Neuronal stem cell (in vitro differentiated cells): ENCODE measurements at regions not wholly inside any gene's neighbourhood (a gene's known extent, or its start where the extent isn't known, plus 50 kb on each side); places are given as distances from the start of the nearest gene placed in this dataset.

ENCODE experiments used
- DNase-seq: peaks from one replicate; pipeline ENCODE4 v3.0.0-alpha.2; 2013; ENCODE audit warnings: low spot score
- H2AFZ ChIP-seq: one replicate; pipeline ENCODE4 v1.6.1; 2013; ENCODE audit warnings: mild to moderate bottlenecking, low read length, inconsistent platforms
- H2AK5ac ChIP-seq: 2 replicates; pipeline ENCODE4 v1.6.1; 2013; ENCODE audit warnings: low read depth, mild to moderate bottlenecking, inconsistent platforms, low read length, moderate library complexity, mixed read lengths
- H2BK120ac ChIP-seq: 2 replicates; pipeline ENCODE4 v1.6.1; 2013; ENCODE audit warnings: low read depth, mild to moderate bottlenecking, inconsistent platforms, low read length, moderate library complexity, mixed read lengths
- H2BK12ac ChIP-seq: one replicate; pipeline ENCODE4 v1.6.1; 2013; ENCODE audit warnings: low read length, inconsistent platforms
- H2BK15ac ChIP-seq: 2 replicates; pipeline ENCODE4 v1.6.1; 2013; ENCODE audit warnings: mild to moderate bottlenecking, low read length, inconsistent platforms, mixed read lengths
- H2BK5ac ChIP-seq: one replicate; pipeline ENCODE4 v1.6.1; 2013; ENCODE audit warnings: inconsistent platforms, mild to moderate bottlenecking, low read length, moderate library complexity
- H3K14ac ChIP-seq: one replicate; pipeline ENCODE4 v1.6.1; 2013; ENCODE audit warnings: low read length, inconsistent platforms
- H3K18ac ChIP-seq: 2 replicates; pipeline ENCODE4 v1.6.1; 2013; ENCODE audit warnings: low read length, inconsistent platforms
- H3K23ac ChIP-seq: 2 replicates; pipeline ENCODE4 v1.6.1; 2013; ENCODE audit warnings: low read depth, mild to moderate bottlenecking, mixed read lengths, low read length, inconsistent platforms; ENCODE audit not compliant: poor library complexity
- H3K27ac ChIP-seq: replicated peaks from 3 replicates; pipeline ENCODE4 v1.5.1; 2013; ENCODE audit warnings: low read length, inconsistent platforms
- H3K27me3 ChIP-seq, 3 experiments: 2 replicates each; pipeline ENCODE4 v1.6.1; 2013; ENCODE audit warnings: low read length in 3 of 3, mild to moderate bottlenecking in 2 of 3, inconsistent platforms in 1 of 3, low read depth in 1 of 3, mixed read lengths in 1 of 3, moderate library complexity in 1 of 3; ENCODE audit not compliant: control insufficient read depth in 3 of 3, insufficient read depth in 3 of 3
- H3K36me3 ChIP-seq, 2 donors: replicated peaks in 1 of 2; 2 replicates each; pipeline ENCODE4 v1.6.1; 2013; ENCODE audit warnings: low read length in 2 of 2; ENCODE audit not compliant: control insufficient read depth in 2 of 2, insufficient read depth in 2 of 2
- H3K4ac ChIP-seq: 2 replicates; pipeline ENCODE4 v1.6.1; 2013; ENCODE audit warnings: inconsistent platforms, mild to moderate bottlenecking, low read length, moderate library complexity
- H3K4me1 ChIP-seq, 2 donors: 1 replicate in 1 of 2; 2 replicates in 1 of 2; pipeline ENCODE4 v1.6.1; 2013; ENCODE audit warnings: low read length in 2 of 2, low read depth in 1 of 2; ENCODE audit not compliant: control insufficient read depth in 2 of 2, insufficient read depth in 1 of 2
- H3K4me2 ChIP-seq: one replicate; pipeline ENCODE4 v1.6.1; 2013; ENCODE audit warnings: mild to moderate bottlenecking, low read length, inconsistent platforms; ENCODE audit not compliant: insufficient read depth, poor library complexity, severe bottlenecking
- H3K4me3 ChIP-seq, 2 donors: 2 replicates each; pipeline ENCODE4 v1.5.1; 2013; ENCODE audit warnings: low read length in 2 of 2, mild to moderate bottlenecking in 2 of 2, inconsistent platforms in 1 of 2, moderate library complexity in 1 of 2
- H3K79me1 ChIP-seq: one replicate; pipeline ENCODE4 v1.6.1; 2013; ENCODE audit warnings: low read depth, mild to moderate bottlenecking, inconsistent platforms, low read length, moderate library complexity
- H3K9ac ChIP-seq: one replicate; pipeline ENCODE4 v1.6.1; 2013; ENCODE audit warnings: mild to moderate bottlenecking, low read depth, low read length, inconsistent platforms; ENCODE audit not compliant: poor library complexity
- H3K9me3 ChIP-seq, 2 donors: replicated peaks in 1 of 2; 2 replicates each; pipeline versions ENCODE3 to v1.6.1; 2013; ENCODE audit warnings: low read length in 2 of 2, mild to moderate bottlenecking in 2 of 2, inconsistent platforms in 1 of 2, low read depth in 1 of 2, mixed read lengths in 1 of 2, moderate library complexity in 1 of 2; ENCODE audit not compliant: control insufficient read depth in 2 of 2, insufficient read depth in 1 of 2
- H4K8ac ChIP-seq: one replicate; pipeline ENCODE4 v1.6.1; 2013; ENCODE audit warnings: low read depth, mild to moderate bottlenecking, inconsistent platforms, low read length, moderate library complexity
- H4K91ac ChIP-seq: one replicate; pipeline ENCODE4 v1.6.1; 2013; ENCODE audit warnings: low read length, low read depth, mild to moderate bottlenecking, inconsistent platforms; ENCODE audit not compliant: poor library complexity
- WGBS, 2 donors: extraction: QIAGEN DNeasy Blood & Tissue Kit; methylation state at CpG; one replicate each; pipeline ENCODE4 v1.1.7; 2013; ENCODE audit warnings: missing lambda C conversion rate in 2 of 2, mixed read lengths in 1 of 2; ENCODE audit not compliant: insufficient read length in 2 of 2, insufficient replicate concordance in 1 of 2; ENCODE audit errors: extremely low coverage in 2 of 2; 5-methylcytosine and 5-hydroxymethylcytosine counted together

- H2BK5ac ChIP-seq: no peak overlapping the region
- no peaks in the 10 kb centered on the region for H3K9me3 ChIP-seq
- H3K27me3 ChIP-seq: no peaks in the 10 kb centered on the region
- no peak overlapping the region for H3K18ac ChIP-seq
- H2AK5ac ChIP-seq: no peak overlapping the region
- H3K36me3 ChIP-seq: no peaks in the 10 kb centered on the region
- no peak overlapping the region for H3K4ac ChIP-seq
- H3K79me1 ChIP-seq: no peaks in the 10 kb centered on the region
- no peak overlapping the region for H2BK15ac ChIP-seq
- no peak overlapping the region for H3K4me2 ChIP-seq
- no peak overlapping the region for H3K4me3 ChIP-seq
- no peak overlapping the region for H2BK120ac ChIP-seq
- H3K14ac ChIP-seq: no peak overlapping the region
- WGBS, 2 donors: no CpG with 5 or more reads among the region's 3 CpGs
- no peak for DNase-seq
- no peak overlapping the region for H2BK12ac ChIP-seq
- H3K27ac ChIP-seq: no peak overlapping the region
- H3K23ac ChIP-seq: no peak overlapping the region
- no peak overlapping the region for H3K9ac ChIP-seq
- no peak overlapping the region for H2AFZ ChIP-seq
- no peak overlapping the region for H4K8ac ChIP-seq
- H3K4me1 ChIP-seq: peaks cover 3 to 6% of the 10 kb centered on the region in 2 donors
- H4K91ac ChIP-seq: no peak overlapping the region
Measured at GRCh38 chr7:97377713-97378112, 260.2 kb downstream of the SDHAF3 start.

GRCh38 chr7:97381815-97382554, 264.5 kb downstream of the SDHAF3 start:
- H2BK15ac ChIP-seq: no peak overlapping the region
- H3K36me3 ChIP-seq: no peaks in the 10 kb centered on the region
- no peaks in the 10 kb centered on the region for H3K79me1 ChIP-seq
- no peak for DNase-seq
- no peak overlapping the region for H3K14ac ChIP-seq
- no peak overlapping the region for H2BK120ac ChIP-seq
- H2BK5ac ChIP-seq: no peak overlapping the region
- H2AK5ac ChIP-seq: no peak overlapping the region
- H3K27me3 ChIP-seq: no peaks in the 10 kb centered on the region
- H2AFZ ChIP-seq: peak overlapping the region; percentile 33
- H2BK12ac ChIP-seq: no peak overlapping the region
- H4K91ac ChIP-seq: no peak overlapping the region
- WGBS, 2 donors: no CpG with 5 or more reads among the region's 4 CpGs
- H3K4ac ChIP-seq: no peak overlapping the region
- H3K27ac ChIP-seq: no peak overlapping the region
- H3K4me3 ChIP-seq: no peak overlapping the region
- H3K9me3 ChIP-seq: no peaks in the 10 kb centered on the region
- H3K18ac ChIP-seq: no peak overlapping the region
- H3K23ac ChIP-seq: no peak overlapping the region
- peaks cover 0 to 5% of the 10 kb centered on the region in 2 donors for H3K4me1 ChIP-seq
- H3K4me2 ChIP-seq: no peak overlapping the region
- no peak overlapping the region for H4K8ac ChIP-seq
- no peak overlapping the region for H3K9ac ChIP-seq

- H2AFZ ChIP-seq: no peak overlapping the region
- no peak overlapping the region for H3K14ac ChIP-seq
- no peak overlapping the region for H4K8ac ChIP-seq
- H3K18ac ChIP-seq: no peak overlapping the region
- no peak overlapping the region for H3K4ac ChIP-seq
- no peak overlapping the region for H3K27ac ChIP-seq
- no peak overlapping the region for H3K9ac ChIP-seq
- H2BK5ac ChIP-seq: no peak overlapping the region
- H3K4me2 ChIP-seq: no peak overlapping the region
- no peak overlapping the region for H3K4me3 ChIP-seq
- H3K79me1 ChIP-seq: no peaks in the 10 kb centered on the region
- H4K91ac ChIP-seq: no peak overlapping the region
- H3K4me1 ChIP-seq: no peaks in the 10 kb centered on the region
- H3K23ac ChIP-seq: no peak overlapping the region
- H2BK12ac ChIP-seq: no peak overlapping the region
- no CpG with 5 or more reads among the region's 6 CpGs for WGBS, 2 donors
- H2AK5ac ChIP-seq: no peak overlapping the region
- no peaks in the 10 kb centered on the region for H3K9me3 ChIP-seq
- H3K27me3 ChIP-seq: no peaks in the 10 kb centered on the region
- no peak overlapping the region for H2BK120ac ChIP-seq
- H3K36me3 ChIP-seq: no peaks in the 10 kb centered on the region
- H2BK15ac ChIP-seq: no peak overlapping the region
- DNase-seq: no peak
Measured at GRCh38 chr7:97390052-97390451, 272.6 kb downstream of the SDHAF3 start.

- no peak overlapping the region for H2AK5ac ChIP-seq
- no peaks in the 10 kb centered on the region for H3K27me3 ChIP-seq
- no peak overlapping the region for H3K4me2 ChIP-seq
- WGBS, 2 donors: no CpG with 5 or more reads among the region's 4 CpGs
- no peaks in the 10 kb centered on the region for H3K9me3 ChIP-seq
- H3K4ac ChIP-seq: no peak overlapping the region
- H4K91ac ChIP-seq: no peak overlapping the region
- H3K18ac ChIP-seq: no peak overlapping the region
- no peak overlapping the region for H3K23ac ChIP-seq
- no peak overlapping the region for H3K4me3 ChIP-seq
- H2AFZ ChIP-seq: no peak overlapping the region
- H3K36me3 ChIP-seq: no peaks in the 10 kb centered on the region
- no peak for DNase-seq
- H3K79me1 ChIP-seq: no peaks in the 10 kb centered on the region
- no peak overlapping the region for H3K9ac ChIP-seq
- no peak overlapping the region for H2BK120ac ChIP-seq
- H3K4me1 ChIP-seq: no peaks in the 10 kb centered on the region
- H2BK5ac ChIP-seq: no peak overlapping the region
- H2BK15ac ChIP-seq: no peak overlapping the region
- H3K14ac ChIP-seq: no peak overlapping the region
- H3K27ac ChIP-seq: no peak overlapping the region
- H4K8ac ChIP-seq: no peak overlapping the region
- no peak overlapping the region for H2BK12ac ChIP-seq
Measured at GRCh38 chr7:97390915-97391593, 273.6 kb downstream of the SDHAF3 start.
